HG03064 (cell line): ENCODE measurements at regions not wholly inside any gene's neighbourhood (a gene's known extent, or its start where the extent isn't known, plus 50 kb on each side); places are given as distances from the start of the nearest gene placed in this dataset.

ENCODE experiments used
- ATAC-seq: cut with Tn5 transposase; IDR thresholded peaks from one replicate; pipeline ENCODE4 v1.9.1; 2021; ENCODE audit warnings: low read depth; ENCODE audit not compliant: unreplicated experiment

- ATAC-seq, result no peak
Observed at GRCh38 chr10:113354711-113355110, 198.1 kb upstream of the HABP2 start.

- ATAC-seq, result no peak
Observed at GRCh38 chr10:113356794-113357680, 195.8 kb upstream of the HABP2 start.

- ATAC-seq, result no peak
Observed at GRCh38 chr10:113357681-113358300, 195.1 kb upstream of the HABP2 start.

GRCh38 chr10:113359655-113360054 lies 193.2 kb upstream of the HABP2 start:
- no peak for ATAC-seq

- ATAC-seq, result no peak
Observed at GRCh38 chr10:113360870-113361269, 192.0 kb upstream of the HABP2 start.

GRCh38 chr10:113362645-113363091 lies 190.2 kb upstream of the HABP2 start:
- no peak for ATAC-seq

- ATAC-seq, result no peak
Observed at GRCh38 chr10:113364227-113364626, 188.6 kb upstream of the HABP2 start.

GRCh38 chr10:113368666-113369364 lies 184.0 kb upstream of the HABP2 start:
- no peak for ATAC-seq

GRCh38 chr10:113369365-113369694 lies 183.5 kb upstream of the HABP2 start:
- ATAC-seq, result no peak

- no peak for ATAC-seq
Observed at GRCh38 chr10:113376428-113376827, 176.4 kb upstream of the HABP2 start.

- ATAC-seq, result no peak
Observed at GRCh38 chr10:113379091-113379490, 173.8 kb upstream of the HABP2 start.

- no peak for ATAC-seq
Observed at GRCh38 chr10:113381416-113381815, 171.4 kb upstream of the HABP2 start.

GRCh38 chr10:113381981-113382509 lies 170.8 kb upstream of the HABP2 start:
- ATAC-seq, result peak; percentile 70

GRCh38 chr10:113382691-113383090 lies 170.2 kb upstream of the HABP2 start:
- no peak for ATAC-seq

- ATAC-seq, result no peak
Observed at GRCh38 chr10:113384181-113384580, 168.7 kb upstream of the HABP2 start.

GRCh38 chr10:113385021-113385999 lies 167.5 kb upstream of the HABP2 start:
- peak; percentile 65 for ATAC-seq

- no peak for ATAC-seq
Observed at GRCh38 chr10:113386005-113386404, 166.8 kb upstream of the HABP2 start.

- no peak for ATAC-seq
Observed at GRCh38 chr10:113389969-113390368, 162.9 kb upstream of the HABP2 start.

- ATAC-seq, result no peak
Observed at GRCh38 chr10:113390896-113391295, 162.0 kb upstream of the HABP2 start.

GRCh38 chr10:113397047-113397446 lies 155.8 kb upstream of the HABP2 start:
- no peak for ATAC-seq
